ENCODE measurements at regions not wholly inside any gene's neighbourhood (a gene's known extent, or its start where the extent isn't known, plus 50 kb on each side); places are given as distances from the start of the nearest gene placed in this dataset.
A peak's percentile ranks its signal among the peaks of the same experiment; 100 is the strongest.

- WGBS, 2 experiments (ENCODE audit: extremely low coverage in 2 of 2, insufficient read length in 1 of 2) = no CpG with 5 or more reads among the region's 1 CpG
- dilution Hi-C loops (cut with HindIII; ENCODE audit: low sequenced_read_pairs, unreplicated experiment) = no loop called here
- H3K36me3 ChIP-seq (ENCODE audit: control insufficient read depth, insufficient read depth, low read length) = no peaks in the 10 kb centered on the region
- H3K27me3 ChIP-seq (ENCODE audit: control insufficient read depth, insufficient read depth, low read length) = peaks cover 2% of the 10 kb centered on the region; the same call in 1 of the 2 replicates
- peaks cover 4% of the 10 kb centered on the region; the same call in 1 of the 2 replicates for H3K4me1 ChIP-seq (ENCODE audit: control insufficient read depth, insufficient read depth, low read length)
- no peaks in the 10 kb centered on the region for H3K9me3 ChIP-seq (ENCODE audit: control insufficient read depth, insufficient read depth, low read length)
- DNase-seq (peak; percentile 4), ATAC-seq (ENCODE audit: low read depth) (0 out of 2 replicates have a peak, but pooled peaks have one; percentile 24)
- H4K91ac ChIP-seq (ENCODE audit: insufficient read depth, low read depth, low read length) = no peak overlapping the region
- no peak overlapping the region for H2AK9ac ChIP-seq (replicated peaks; ENCODE audit: low read depth, low read length, poor library complexity)
- H3K4me2 ChIP-seq (ENCODE audit: low read depth, low read length) = no peak overlapping the region
- BruUV-seq (replicated peaks) = no TSS peak
- H3K56ac ChIP-seq (ENCODE audit: extremely low read depth, insufficient read depth, low read length) = no peak overlapping the region
- no peaks in the 10 kb centered on the region for H3K79me1 ChIP-seq (ENCODE audit: low read depth in 1 of 2, low read length in 2 of 2)
- H2BK120ac ChIP-seq (ENCODE audit: low read depth, low read length) = no peak overlapping the region
- no peak overlapping the region for H3K4me3 ChIP-seq (ENCODE audit: insufficient read depth, low read depth, low read length)
- ChIA-PET POLR2A (ENCODE audit: unreplicated experiment) (interaction anchor here (0.6 kb wide), 1 partner anchor 24 kb away, joined by 3 read pairs; no protein-coding TSS in a partner anchor), CTCF (no interaction called here)
- no peaks in the 10 kb centered on the region for H4K20me1 ChIP-seq (ENCODE audit: insufficient read depth, low read length)
- no peak overlapping the region for H2BK20ac ChIP-seq (ENCODE audit: low read depth, low read length)
- no peak overlapping the region for H3K23ac ChIP-seq (ENCODE audit: low read depth, low read length)
- H2AK5ac ChIP-seq (ENCODE audit: low read depth, low read length) = no peak overlapping the region
- in situ Hi-C loops (cut with MboI; ENCODE audit: low sequenced_read_pairs) = no loop called here
- H3K14ac ChIP-seq (replicated peaks; ENCODE audit: low read depth, low read length) = no peak overlapping the region
- H3K9ac ChIP-seq (ENCODE audit: low read depth, low read length) = no peak overlapping the region
- no peak overlapping the region for H4K8ac ChIP-seq (ENCODE audit: low read depth in 2 of 2, low read length in 2 of 2)
- no peak overlapping the region for H2BK15ac ChIP-seq (ENCODE audit: low read depth, low read length)
- H3K4ac ChIP-seq (ENCODE audit: low read depth, low read length) = 0 out of 2 replicates have a peak overlapping the region, but pooled peaks have one; percentile 32
- TF ChIP-seq MXI1 (IDR thresholded peaks at IDR 0.05; ENCODE audit: borderline replicate concordance, low read depth, low read length) = no peak
- no peak for TF ChIP-seq NFE2L2 (IDR thresholded peaks at IDR 0.05; ENCODE audit: low read depth, low read length)
- no peak for TF ChIP-seq MAFK (IDR thresholded peaks at IDR 0.05; ENCODE audit: low read depth, low read length)
- no peak for TF ChIP-seq CHD1 (IDR thresholded peaks at IDR 0.05; ENCODE audit: low read depth, low read length)
- peak; percentile 86 for TF ChIP-seq CEBPB (IDR thresholded peaks at IDR 0.05; ENCODE audit: low read depth, low read length)
- no peak for TF ChIP-seq ELK1 (IDR thresholded peaks at IDR 0.05; ENCODE audit: borderline replicate concordance, low read depth, low read length)
- TF ChIP-seq MAZ (IDR thresholded peaks at IDR 0.05; ENCODE audit: borderline replicate concordance, low read depth, low read length) = no peak
- TF ChIP-seq BHLHE40 (IDR thresholded peaks at IDR 0.05; ENCODE audit: low read depth, low read length) = no peak
- no peak overlapping the region for H2AFZ ChIP-seq (replicated peaks; ENCODE audit: low read length, poor library complexity)
- H3K27ac ChIP-seq (ENCODE audit: insufficient read depth, low read length) = no peak overlapping the region
- intact Hi-C loops (cut with micrococcal nuclease) = no loop called here
- H4K5ac ChIP-seq (ENCODE audit: low read depth, low read length) = no peak overlapping the region
- no peak overlapping the region for H2BK5ac ChIP-seq (ENCODE audit: low read depth, low read length, poor library complexity, severe bottlenecking)
- peak overlapping the region; percentile 33; the same call in 1 of the 2 replicates for H3K18ac ChIP-seq (ENCODE audit: low read depth, low read length)
- H3K9me1 ChIP-seq (ENCODE audit: insufficient read depth, low read length) = no peaks in the 10 kb centered on the region
These were observed 365.0 kb downstream of the HRH4 start for GRCh38 chr18:24825397-24825796.
